ENCODE measurements at regions not wholly inside any gene's neighbourhood (a gene's known extent, or its start where the extent isn't known, plus 50 kb on each side); places are given as distances from the start of the nearest gene placed in this dataset.

GRCh38 chr12:127286281-127286680, 980.7 kb upstream of the TMEM132C start:
- H3K4me1 ChIP-seq, result no peaks in the 10 kb centered on the region
- no peaks in the 10 kb centered on the region for H3K27me3 ChIP-seq (ENCODE audit: low read depth)
- no peak for DNase-seq (ENCODE audit: low spot score in 2 of 2)
- no peaks in the 10 kb centered on the region for H3K9me3 ChIP-seq
- H3K4me3 ChIP-seq, result no peak overlapping the region
- in situ Hi-C loops (cut with MboI; ENCODE audit: low sequenced_read_pairs), result no loop called here
- H3K36me3 ChIP-seq (replicated peaks), result no peaks in the 10 kb centered on the region

GRCh38 chr12:127287256-127287655, 979.7 kb upstream of the TMEM132C start:
- in situ Hi-C loops (cut with MboI; ENCODE audit: low sequenced_read_pairs), result no loop called here
- no peak for DNase-seq (ENCODE audit: low spot score in 2 of 2)
- Histone ChIP-seq H3K4me3 (no peak overlapping the region), H3K27me3 (ENCODE audit: low read depth) (no peaks in the 10 kb centered on the region), H3K4me1 (no peaks in the 10 kb centered on the region), H3K36me3 (replicated peaks) (no peaks in the 10 kb centered on the region), H3K9me3 (no peaks in the 10 kb centered on the region)

GRCh38 chr12:127290251-127290650, 976.7 kb upstream of the TMEM132C start:
- no peaks in the 10 kb centered on the region for H3K9me3 ChIP-seq
- no peak overlapping the region for H3K4me3 ChIP-seq
- in situ Hi-C loops (cut with MboI; ENCODE audit: low sequenced_read_pairs), result no loop called here
- no peaks in the 10 kb centered on the region for H3K4me1 ChIP-seq
- H3K27me3 ChIP-seq (ENCODE audit: low read depth), result no peaks in the 10 kb centered on the region
- H3K36me3 ChIP-seq (replicated peaks), result no peaks in the 10 kb centered on the region
- no peak for DNase-seq (ENCODE audit: low spot score in 2 of 2)

- no peaks in the 10 kb centered on the region for H3K27me3 ChIP-seq (ENCODE audit: low read depth)
- DNase-seq (ENCODE audit: low spot score in 2 of 2), result no peak
- H3K4me1 ChIP-seq, result no peaks in the 10 kb centered on the region
- no peaks in the 10 kb centered on the region for H3K36me3 ChIP-seq (replicated peaks)
- no peak overlapping the region for H3K4me3 ChIP-seq
- in situ Hi-C loops (cut with MboI; ENCODE audit: low sequenced_read_pairs), result no loop called here
- no peaks in the 10 kb centered on the region for H3K9me3 ChIP-seq
These were observed 974.2 kb upstream of the TMEM132C start for GRCh38 chr12:127292736-127293135.

GRCh38 chr12:127293507-127294310, 973.3 kb upstream of the TMEM132C start:
- Histone ChIP-seq H3K27me3 (ENCODE audit: low read depth) (no peaks in the 10 kb centered on the region), H3K9me3 (no peaks in the 10 kb centered on the region), H3K4me3 (no peak overlapping the region), H3K36me3 (replicated peaks) (no peaks in the 10 kb centered on the region), H3K4me1 (no peaks in the 10 kb centered on the region)
- in situ Hi-C loops (cut with MboI; ENCODE audit: low sequenced_read_pairs), result no loop called here
- DNase-seq (ENCODE audit: low spot score in 2 of 2), result peak in 1 of 2 experiments; percentile 19

- no peak for DNase-seq (ENCODE audit: low spot score in 2 of 2)
- Histone ChIP-seq H3K4me3 (no peak overlapping the region), H3K36me3 (replicated peaks) (no peaks in the 10 kb centered on the region), H3K4me1 (no peaks in the 10 kb centered on the region), H3K9me3 (no peaks in the 10 kb centered on the region), H3K27me3 (ENCODE audit: low read depth) (no peaks in the 10 kb centered on the region)
- in situ Hi-C loops (cut with MboI; ENCODE audit: low sequenced_read_pairs), result no loop called here
These were observed 972.2 kb upstream of the TMEM132C start for GRCh38 chr12:127294651-127295210.

GRCh38 chr12:127295630-127296029, 971.3 kb upstream of the TMEM132C start:
- H3K4me3 ChIP-seq, result no peak overlapping the region
- no peaks in the 10 kb centered on the region for H3K4me1 ChIP-seq
- in situ Hi-C loops (cut with MboI; ENCODE audit: low sequenced_read_pairs), result no loop called here
- no peaks in the 10 kb centered on the region for H3K36me3 ChIP-seq (replicated peaks)
- no peaks in the 10 kb centered on the region for H3K9me3 ChIP-seq
- H3K27me3 ChIP-seq (ENCODE audit: low read depth), result no peaks in the 10 kb centered on the region
- no peak for DNase-seq (ENCODE audit: low spot score in 2 of 2)

GRCh38 chr12:127296591-127296990, 970.4 kb upstream of the TMEM132C start:
- Histone ChIP-seq H3K4me3 (no peak overlapping the region), H3K27me3 (ENCODE audit: low read depth) (no peaks in the 10 kb centered on the region), H3K9me3 (no peaks in the 10 kb centered on the region), H3K4me1 (no peaks in the 10 kb centered on the region), H3K36me3 (replicated peaks) (no peaks in the 10 kb centered on the region)
- in situ Hi-C loops (cut with MboI; ENCODE audit: low sequenced_read_pairs), result no loop called here
- no peak for DNase-seq (ENCODE audit: low spot score in 2 of 2)

GRCh38 chr12:127297327-127297726, 969.6 kb upstream of the TMEM132C start:
- no peaks in the 10 kb centered on the region for H3K9me3 ChIP-seq
- no peaks in the 10 kb centered on the region for H3K4me1 ChIP-seq
- H3K4me3 ChIP-seq, result no peak overlapping the region
- in situ Hi-C loops (cut with MboI; ENCODE audit: low sequenced_read_pairs), result no loop called here
- no peaks in the 10 kb centered on the region for H3K27me3 ChIP-seq (ENCODE audit: low read depth)
- DNase-seq (ENCODE audit: low spot score in 2 of 2), result no peak
- no peaks in the 10 kb centered on the region for H3K36me3 ChIP-seq (replicated peaks)

GRCh38 chr12:127300075-127300474, 966.9 kb upstream of the TMEM132C start:
- Histone ChIP-seq H3K4me1 (no peaks in the 10 kb centered on the region), H3K9me3 (no peaks in the 10 kb centered on the region), H3K4me3 (no peak overlapping the region), H3K36me3 (replicated peaks) (no peaks in the 10 kb centered on the region), H3K27me3 (ENCODE audit: low read depth) (no peaks in the 10 kb centered on the region)
- no peak for DNase-seq (ENCODE audit: low spot score in 2 of 2)
- in situ Hi-C loops (cut with MboI; ENCODE audit: low sequenced_read_pairs), result no loop called here

GRCh38 chr12:127300753-127301152, 966.2 kb upstream of the TMEM132C start:
- no peaks in the 10 kb centered on the region for H3K36me3 ChIP-seq (replicated peaks)
- no peaks in the 10 kb centered on the region for H3K4me1 ChIP-seq
- H3K9me3 ChIP-seq, result no peaks in the 10 kb centered on the region
- no peaks in the 10 kb centered on the region for H3K27me3 ChIP-seq (ENCODE audit: low read depth)
- no peak for DNase-seq (ENCODE audit: low spot score in 2 of 2)
- no peak overlapping the region for H3K4me3 ChIP-seq
- in situ Hi-C loops (cut with MboI; ENCODE audit: low sequenced_read_pairs), result no loop called here

- H3K4me1 ChIP-seq, result no peaks in the 10 kb centered on the region
- no peaks in the 10 kb centered on the region for H3K9me3 ChIP-seq
- in situ Hi-C loops (cut with MboI; ENCODE audit: low sequenced_read_pairs), result no loop called here
- H3K4me3 ChIP-seq, result no peak overlapping the region
- H3K27me3 ChIP-seq (ENCODE audit: low read depth), result no peaks in the 10 kb centered on the region
- DNase-seq (ENCODE audit: low spot score in 2 of 2), result no peak
- H3K36me3 ChIP-seq (replicated peaks), result no peaks in the 10 kb centered on the region
These were observed 965.1 kb upstream of the TMEM132C start for GRCh38 chr12:127301876-127302275.

GRCh38 chr12:127304751-127305725, 961.9 kb upstream of the TMEM132C start:
- H3K9me3 ChIP-seq, result no peaks in the 10 kb centered on the region
- no peak for DNase-seq (ENCODE audit: low spot score in 2 of 2)
- no peak overlapping the region for H3K4me3 ChIP-seq
- no peaks in the 10 kb centered on the region for H3K36me3 ChIP-seq (replicated peaks)
- in situ Hi-C loops (cut with MboI; ENCODE audit: low sequenced_read_pairs), result no loop called here
- no peaks in the 10 kb centered on the region for H3K4me1 ChIP-seq
- H3K27me3 ChIP-seq (ENCODE audit: low read depth), result no peaks in the 10 kb centered on the region

All from HAP-1 (cell line).